GM12874 (cell line): ENCODE measurements at regions not wholly inside any gene's neighbourhood (a gene's known extent, or its start where the extent isn't known, plus 50 kb on each side); places are given as distances from the start of the nearest gene placed in this dataset.

Experiments
- TF ChIP-seq, protein P1 (sequence below): IDR thresholded peaks from 2 replicates; pipeline ENCODE4 v1.5.1; 2011; ENCODE audit warnings: low read depth, mild to moderate bottlenecking, control low read depth, low read length, moderate library complexity; ENCODE audit not compliant: insufficient read depth

DNA sequence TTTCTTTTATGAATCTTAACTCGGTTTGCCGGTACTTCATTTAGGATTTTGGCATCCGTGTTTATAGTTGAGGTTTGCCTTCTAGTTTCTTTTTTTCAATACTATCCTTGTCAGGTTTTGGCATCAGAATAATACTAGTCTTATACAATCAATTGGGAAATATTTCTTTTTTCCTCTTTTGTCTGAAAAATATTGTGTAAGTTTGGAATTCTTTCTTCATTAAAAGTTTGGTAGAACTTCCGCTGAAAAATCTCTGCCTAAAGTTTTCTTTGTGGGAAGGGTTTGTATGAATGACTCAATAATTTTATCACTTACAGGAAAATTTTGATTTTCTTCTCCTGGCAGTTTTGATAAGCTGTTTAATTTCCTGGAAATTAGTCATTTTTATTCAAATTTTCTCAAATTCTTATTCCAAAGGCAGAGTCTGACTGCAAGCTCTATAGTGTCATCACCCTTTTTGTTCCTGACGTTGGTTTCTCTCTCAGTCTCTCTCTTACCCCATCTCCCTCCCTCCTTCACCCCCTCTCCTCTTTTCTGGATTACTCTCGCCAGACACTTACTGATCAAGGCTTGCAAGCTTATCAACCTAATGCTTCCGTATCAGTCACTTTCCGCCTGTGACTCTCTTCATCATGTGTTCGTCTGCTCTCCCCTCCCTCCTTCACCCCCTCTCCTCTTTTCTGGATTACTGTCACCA, 555.7 kb downstream of the TBC1D22A start:
- TF ChIP-seq, protein P1, sequence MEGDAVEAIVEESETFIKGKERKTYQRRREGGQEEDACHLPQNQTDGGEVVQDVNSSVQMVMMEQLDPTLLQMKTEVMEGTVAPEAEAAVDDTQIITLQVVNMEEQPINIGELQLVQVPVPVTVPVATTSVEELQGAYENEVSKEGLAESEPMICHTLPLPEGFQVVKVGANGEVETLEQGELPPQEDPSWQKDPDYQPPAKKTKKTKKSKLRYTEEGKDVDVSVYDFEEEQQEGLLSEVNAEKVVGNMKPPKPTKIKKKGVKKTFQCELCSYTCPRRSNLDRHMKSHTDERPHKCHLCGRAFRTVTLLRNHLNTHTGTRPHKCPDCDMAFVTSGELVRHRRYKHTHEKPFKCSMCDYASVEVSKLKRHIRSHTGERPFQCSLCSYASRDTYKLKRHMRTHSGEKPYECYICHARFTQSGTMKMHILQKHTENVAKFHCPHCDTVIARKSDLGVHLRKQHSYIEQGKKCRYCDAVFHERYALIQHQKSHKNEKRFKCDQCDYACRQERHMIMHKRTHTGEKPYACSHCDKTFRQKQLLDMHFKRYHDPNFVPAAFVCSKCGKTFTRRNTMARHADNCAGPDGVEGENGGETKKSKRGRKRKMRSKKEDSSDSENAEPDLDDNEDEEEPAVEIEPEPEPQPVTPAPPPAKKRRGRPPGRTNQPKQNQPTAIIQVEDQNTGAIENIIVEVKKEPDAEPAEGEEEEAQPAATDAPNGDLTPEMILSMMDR, result no peak

GRCh38 chr22:47315862-47316419, 553.5 kb downstream of the TBC1D22A start:
- TF ChIP-seq, protein P1, result no peak

- TF ChIP-seq, protein P1, result no peak
Measured at GRCh38 chr22:47310601-47311000, 548.2 kb downstream of the TBC1D22A start.

- TF ChIP-seq, protein P1, result no peak
Measured at GRCh38 chr22:47309946-47310345, 547.5 kb downstream of the TBC1D22A start.

DNA sequence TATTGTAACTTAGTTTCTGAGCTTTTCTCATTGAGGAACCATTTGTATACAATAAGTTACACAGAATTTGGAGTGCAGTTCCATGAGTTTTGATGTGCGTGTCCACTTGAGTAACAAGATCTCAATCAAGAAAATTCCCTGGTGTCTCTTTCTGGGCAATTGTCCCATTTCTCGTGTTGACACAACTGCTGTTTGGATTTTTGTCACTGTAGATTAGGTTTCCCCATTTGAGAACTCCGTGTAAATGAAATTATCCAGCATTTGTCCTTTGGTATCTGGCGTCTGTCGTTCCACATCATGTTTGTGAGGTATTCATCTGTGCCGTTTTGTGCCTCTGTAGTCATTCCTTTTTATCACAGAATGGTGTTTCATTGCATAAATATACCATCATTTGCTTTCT, 547.0 kb downstream of the TBC1D22A start:
- TF ChIP-seq, protein P1, result no peak

DNA sequence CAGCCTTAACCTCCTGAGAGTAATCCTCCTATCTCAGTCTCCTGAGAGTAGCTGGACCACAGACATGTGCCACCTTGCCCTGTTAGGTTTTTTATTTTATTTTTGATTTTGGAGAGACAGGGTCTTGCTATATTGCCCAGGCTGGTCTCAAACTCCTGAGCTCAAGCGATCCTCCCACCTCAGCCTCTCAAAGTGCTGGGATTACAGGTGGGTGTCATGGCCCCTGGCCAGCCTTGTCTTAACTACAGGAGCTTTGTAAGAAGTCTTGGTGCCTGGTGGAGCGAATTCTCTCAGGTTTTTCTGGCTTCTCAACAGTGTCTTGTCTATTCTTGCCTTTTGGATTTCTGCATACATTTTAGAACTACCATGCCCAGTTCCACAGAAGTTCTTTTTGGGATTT, 546.4 kb downstream of the TBC1D22A start:
- TF ChIP-seq, protein P1, result no peak

- TF ChIP-seq, protein P1, result no peak
Measured at GRCh38 chr22:47307822-47308221, 545.4 kb downstream of the TBC1D22A start.
